WTC11 (cell line): ENCODE measurements at regions not wholly inside any gene's neighbourhood (a gene's known extent, or its start where the extent isn't known, plus 50 kb on each side); places are given as distances from the start of the nearest gene placed in this dataset.

ENCODE experiments used
- ATAC-seq: fragments of 200-7000 bp; cut with Tn5 transposase; 2 replicates; pipeline ENCODE4 v1.10.0; 2021; ENCODE audit warnings: mild to moderate bottlenecking, moderate library complexity
- CTCF ChIA-PET: fragments of 300-600 bp; sonication (Branson Sonifier 250); formaldehyde crosslinking; loops from one replicate; lab custom pipeline; 2021; ENCODE audit warnings: antibody characterized with exemption; lab: Charles Lee
- POLR2A ChIA-PET: fragments of 350-600 bp; sonication (Branson Sonifier 250); formaldehyde crosslinking; loops from one replicate; lab custom pipeline; 2021; ENCODE audit warnings: antibody characterized with exemption; lab: Charles Lee
- DNase-seq: peaks from one replicate; pipeline ENCODE4 v3.0.0; 2021; ENCODE audit warnings: low spot score
- H3K27ac Mint-ChIP-seq: 2 replicates; pipeline ENCODE4 v1.8.0; 2021; ENCODE audit warnings: mixed read lengths
- H3K27me3 Mint-ChIP-seq: 2 replicates; pipeline ENCODE4 v1.8.0; 2021; ENCODE audit warnings: low read depth, mild to moderate bottlenecking, moderate library complexity, mixed read lengths
- H3K36me3 Mint-ChIP-seq: 2 replicates; pipeline ENCODE4 v1.8.0; 2021; ENCODE audit warnings: mixed read lengths
- H3K4me1 Mint-ChIP-seq: 2 replicates; pipeline ENCODE4 v1.8.0; 2022; ENCODE audit warnings: mixed read lengths
- H3K4me3 Mint-ChIP-seq: 2 replicates; pipeline ENCODE4 v1.8.0; 2021; ENCODE audit warnings: mild to moderate bottlenecking, moderate library complexity, mixed read lengths
- H3K9me3 Mint-ChIP-seq: 2 replicates; pipeline ENCODE4 v1.8.0; 2021; ENCODE audit warnings: mixed read lengths
- ATF1 ChIP-seq: sonication (generic); formaldehyde crosslinking; IDR thresholded peaks from 2 replicates; pipeline ENCODE4 v1.8.1; 2023; ENCODE audit warnings: mild to moderate bottlenecking, moderate library complexity, missing genetic modification reagents
- ESRRA ChIP-seq: sonication (generic); formaldehyde crosslinking; IDR thresholded peaks from 2 replicates; pipeline ENCODE4 v1.8.1; 2022; ENCODE audit warnings: mild to moderate bottlenecking, missing genetic modification reagents, borderline replicate concordance
- FOXP1 ChIP-seq: sonication (generic); formaldehyde crosslinking; IDR thresholded peaks from 2 replicates; pipeline ENCODE4 v1.8.0; 2022; ENCODE audit warnings: missing genetic modification reagents, mild to moderate bottlenecking, moderate library complexity, borderline replicate concordance
- GABPB1 ChIP-seq: sonication (generic); formaldehyde crosslinking; IDR thresholded peaks from 2 replicates; pipeline ENCODE4 v1.8.1; 2023; ENCODE audit warnings: mild to moderate bottlenecking, missing genetic modification reagents
- NFATC4 ChIP-seq: fragments of 250-450 bp; sonication (Bioruptor Pico); IDR thresholded peaks from 2 replicates; pipeline ENCODE4 v1.9.0; 2021; ENCODE audit warnings: mild to moderate bottlenecking
- NR2C2 ChIP-seq: sonication (generic); formaldehyde crosslinking; IDR thresholded peaks from 2 replicates; pipeline ENCODE4 v1.8.0; 2022; ENCODE audit warnings: mild to moderate bottlenecking, missing genetic modification reagents
- SP1 ChIP-seq: sonication (generic); formaldehyde crosslinking; conservative IDR thresholded peaks from 2 replicates; pipeline ENCODE4 v1.8.1; 2022; ENCODE audit warnings: missing genetic modification reagents
- TEAD1 ChIP-seq: sonication (generic); formaldehyde crosslinking; IDR thresholded peaks from 2 replicates; pipeline ENCODE4 v1.8.0; 2022; ENCODE audit warnings: mild to moderate bottlenecking, missing genetic modification reagents
- TEAD4 ChIP-seq: sonication (generic); formaldehyde crosslinking; IDR thresholded peaks from 2 replicates; pipeline ENCODE4 v1.8.0; 2022; ENCODE audit warnings: mild to moderate bottlenecking, missing genetic modification reagents
- ZNF121 ChIP-seq: sonication (generic); formaldehyde crosslinking; IDR thresholded peaks from 2 replicates; pipeline ENCODE4 v1.8.0; 2023; ENCODE audit warnings: missing genetic modification reagents
- ZNF232 ChIP-seq: sonication (generic); formaldehyde crosslinking; IDR thresholded peaks from 2 replicates; pipeline ENCODE4 v1.8.0; 2022; ENCODE audit warnings: mild to moderate bottlenecking, missing genetic modification reagents
- TF ChIP-seq, protein P1 (sequence below): sonication (generic); formaldehyde crosslinking; IDR thresholded peaks from 2 replicates; pipeline ENCODE4 v1.8.0; 2022; ENCODE audit warnings: mild to moderate bottlenecking, missing genetic modification reagents
- TF ChIP-seq, protein P2 (sequence below): sonication (generic); formaldehyde crosslinking; IDR thresholded peaks from 2 replicates; pipeline ENCODE4 v1.8.1; 2023; ENCODE audit warnings: mild to moderate bottlenecking, missing genetic modification reagents
- TF ChIP-seq, protein P3 (sequence below): sonication (generic); formaldehyde crosslinking; IDR thresholded peaks from 2 replicates; pipeline ENCODE4 v1.8.0; 2022; ENCODE audit warnings: mild to moderate bottlenecking, missing genetic modification reagents
- TF ChIP-seq, protein P4 (sequence below): sonication (generic); formaldehyde crosslinking; IDR thresholded peaks from 2 replicates; pipeline ENCODE4 v1.8.1; 2022; ENCODE audit warnings: low read depth, mild to moderate bottlenecking, moderate library complexity, missing genetic modification reagents, borderline replicate concordance
- TF ChIP-seq, protein P5 (sequence below): sonication (generic); formaldehyde crosslinking; IDR thresholded peaks from 2 replicates; pipeline ENCODE4 v1.8.0; 2023; ENCODE audit warnings: missing genetic modification reagents
- TF ChIP-seq, protein P6 (sequence below): fragments of 250-450 bp; sonication (Bioruptor Pico); IDR thresholded peaks from 2 replicates; pipeline ENCODE4 v1.9.0; 2021; ENCODE audit warnings: mild to moderate bottlenecking
- TF ChIP-seq, protein P7 (sequence below): sonication (generic); formaldehyde crosslinking; IDR thresholded peaks from 2 replicates; pipeline ENCODE4 v1.8.0; 2023; ENCODE audit warnings: missing genetic modification reagents, mild to moderate bottlenecking, borderline replicate concordance

DNA sequence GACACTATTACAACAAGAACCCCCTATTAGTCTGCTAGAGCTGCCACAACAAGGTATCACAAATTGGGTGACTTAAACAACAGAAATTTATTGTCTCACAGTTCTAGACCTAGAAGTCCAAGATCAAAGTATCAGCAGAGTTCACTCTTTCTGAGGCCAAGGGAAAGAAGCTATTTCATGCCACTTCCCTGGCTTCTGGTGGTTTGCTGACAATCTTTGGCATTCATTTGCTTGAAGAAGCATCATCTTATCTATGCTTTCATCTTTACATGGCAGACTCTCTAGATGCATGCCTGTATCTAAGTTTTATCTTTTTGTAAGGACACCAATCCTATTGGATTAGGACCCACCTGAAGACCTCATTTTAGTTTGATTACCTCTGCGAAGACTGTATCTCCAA, 296.8 kb upstream of the MARCKS start:
- no peaks in the 10 kb centered on the region for H3K36me3 Mint-ChIP-seq
- H3K27me3 Mint-ChIP-seq, result peaks cover 2% of the 10 kb centered on the region; the same call in 1 of the 2 replicates
- peaks cover 47% of the 10 kb centered on the region for H3K4me1 Mint-ChIP-seq
- H3K4me3 Mint-ChIP-seq, result no peak overlapping the region
- DNase-seq (no peak), ATAC-seq (no peak)
- H3K9me3 Mint-ChIP-seq, result no peaks in the 10 kb centered on the region
- H3K27ac Mint-ChIP-seq, result no peak overlapping the region
- TF ChIP-seq, protein P1, sequence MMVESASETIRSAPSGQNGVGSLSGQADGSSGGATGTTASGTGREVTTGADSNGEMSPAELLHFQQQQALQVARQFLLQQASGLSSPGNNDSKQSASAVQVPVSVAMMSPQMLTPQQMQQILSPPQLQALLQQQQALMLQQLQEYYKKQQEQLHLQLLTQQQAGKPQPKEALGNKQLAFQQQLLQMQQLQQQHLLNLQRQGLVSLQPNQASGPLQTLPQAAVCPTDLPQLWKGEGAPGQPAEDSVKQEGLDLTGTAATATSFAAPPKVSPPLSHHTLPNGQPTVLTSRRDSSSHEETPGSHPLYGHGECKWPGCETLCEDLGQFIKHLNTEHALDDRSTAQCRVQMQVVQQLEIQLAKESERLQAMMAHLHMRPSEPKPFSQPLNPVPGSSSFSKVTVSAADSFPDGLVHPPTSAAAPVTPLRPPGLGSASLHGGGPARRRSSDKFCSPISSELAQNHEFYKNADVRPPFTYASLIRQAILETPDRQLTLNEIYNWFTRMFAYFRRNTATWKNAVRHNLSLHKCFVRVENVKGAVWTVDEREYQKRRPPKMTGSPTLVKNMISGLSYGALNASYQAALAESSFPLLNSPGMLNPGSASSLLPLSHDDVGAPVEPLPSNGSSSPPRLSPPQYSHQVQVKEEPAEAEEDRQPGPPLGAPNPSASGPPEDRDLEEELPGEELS (CRISPR knock-in tag), result no peak
- TF ChIP-seq TEAD1 (no peak), GABPB1 (CRISPR knock-in tag) (no peak)
- ChIA-PET CTCF (no interaction called here), POLR2A (no interaction called here)

DNA sequence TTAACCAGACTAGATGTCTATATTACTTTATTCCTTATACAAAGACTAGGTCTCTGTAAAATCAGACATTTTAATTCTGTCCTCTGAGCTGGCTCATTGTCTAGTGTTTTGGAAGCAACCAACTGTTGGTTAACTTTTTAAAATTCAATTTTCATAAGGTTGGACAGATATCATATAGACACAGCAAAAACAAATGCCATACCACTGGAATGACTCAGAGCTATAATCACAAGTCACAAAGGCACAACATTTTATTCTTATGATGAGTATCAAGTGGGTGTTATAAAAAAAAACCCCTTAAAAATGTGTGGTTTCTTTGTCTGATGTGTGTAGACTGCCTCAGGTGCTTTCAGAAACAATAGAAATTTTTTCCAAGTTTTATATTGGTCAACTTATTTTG, 296.2 kb upstream of the MARCKS start:
- no peaks in the 10 kb centered on the region for H3K9me3 Mint-ChIP-seq
- DNase-seq, result no peak
- CTCF ChIA-PET, result no interaction called here
- H3K36me3 Mint-ChIP-seq, result no peaks in the 10 kb centered on the region
- ATAC-seq, result no peak
- H3K27me3 Mint-ChIP-seq, result peaks cover 8% of the 10 kb centered on the region
- no peak for TF ChIP-seq TEAD1
- TF ChIP-seq SP1 (CRISPR knock-in tag), result no peak
- TF ChIP-seq ZNF121 (CRISPR knock-in tag), result no peak
- TF ChIP-seq ESRRA (CRISPR knock-in tag), result no peak
- no peak for TF ChIP-seq ATF1 (CRISPR knock-in tag)
- no peak for TF ChIP-seq NR2C2 (CRISPR knock-in tag)
- TF ChIP-seq FOXP1 (CRISPR knock-in tag), result no peak
- no peak for TF ChIP-seq NFATC4 (CRISPR knock-in tag)
- POLR2A ChIA-PET, result no interaction called here
- peaks cover 52% of the 10 kb centered on the region for H3K4me1 Mint-ChIP-seq
- no peak overlapping the region for H3K27ac Mint-ChIP-seq
- H3K4me3 Mint-ChIP-seq, result no peak overlapping the region

DNA sequence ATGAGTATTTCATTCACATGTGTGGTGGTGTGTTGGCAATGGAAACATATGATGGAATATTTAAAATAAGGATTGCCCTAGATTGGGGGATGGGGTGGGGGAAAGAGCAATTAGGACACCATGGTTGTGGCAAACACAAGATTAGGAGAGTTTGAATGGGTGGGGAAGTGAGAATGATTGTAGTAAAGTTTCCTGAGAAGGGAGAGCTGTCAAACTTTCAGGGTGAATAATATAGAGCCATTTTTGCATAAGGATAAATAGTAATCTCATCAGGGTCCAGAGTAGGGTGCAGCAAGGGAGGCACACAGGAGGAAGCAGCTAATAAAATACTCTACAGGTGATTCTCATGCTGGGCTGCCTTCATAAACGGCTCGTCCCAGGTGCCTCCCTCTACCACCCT, 294.9 kb upstream of the MARCKS start:
- Mint-ChIP-seq H3K27me3 (peaks cover 12% of the 10 kb centered on the region), H3K27ac (no peak overlapping the region), H3K9me3 (no peaks in the 10 kb centered on the region), H3K4me3 (no peak overlapping the region), H3K4me1 (peaks cover 59% of the 10 kb centered on the region), H3K36me3 (no peaks in the 10 kb centered on the region)
- ATAC-seq, result no peak
- TF ChIP-seq, protein P2, sequence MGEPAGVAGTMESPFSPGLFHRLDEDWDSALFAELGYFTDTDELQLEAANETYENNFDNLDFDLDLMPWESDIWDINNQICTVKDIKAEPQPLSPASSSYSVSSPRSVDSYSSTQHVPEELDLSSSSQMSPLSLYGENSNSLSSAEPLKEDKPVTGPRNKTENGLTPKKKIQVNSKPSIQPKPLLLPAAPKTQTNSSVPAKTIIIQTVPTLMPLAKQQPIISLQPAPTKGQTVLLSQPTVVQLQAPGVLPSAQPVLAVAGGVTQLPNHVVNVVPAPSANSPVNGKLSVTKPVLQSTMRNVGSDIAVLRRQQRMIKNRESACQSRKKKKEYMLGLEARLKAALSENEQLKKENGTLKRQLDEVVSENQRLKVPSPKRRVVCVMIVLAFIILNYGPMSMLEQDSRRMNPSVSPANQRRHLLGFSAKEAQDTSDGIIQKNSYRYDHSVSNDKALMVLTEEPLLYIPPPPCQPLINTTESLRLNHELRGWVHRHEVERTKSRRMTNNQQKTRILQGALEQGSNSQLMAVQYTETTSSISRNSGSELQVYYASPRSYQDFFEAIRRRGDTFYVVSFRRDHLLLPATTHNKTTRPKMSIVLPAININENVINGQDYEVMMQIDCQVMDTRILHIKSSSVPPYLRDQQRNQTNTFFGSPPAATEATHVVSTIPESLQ (CRISPR knock-in tag), result no peak
- no peak for TF ChIP-seq ZNF232 (CRISPR knock-in tag)
- TF ChIP-seq, protein P3, sequence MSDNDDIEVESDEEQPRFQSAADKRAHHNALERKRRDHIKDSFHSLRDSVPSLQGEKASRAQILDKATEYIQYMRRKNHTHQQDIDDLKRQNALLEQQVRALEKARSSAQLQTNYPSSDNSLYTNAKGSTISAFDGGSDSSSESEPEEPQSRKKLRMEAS (CRISPR knock-in tag), result no peak
- no peak for TF ChIP-seq TEAD4 (CRISPR knock-in tag)
- TF ChIP-seq, protein P4, sequence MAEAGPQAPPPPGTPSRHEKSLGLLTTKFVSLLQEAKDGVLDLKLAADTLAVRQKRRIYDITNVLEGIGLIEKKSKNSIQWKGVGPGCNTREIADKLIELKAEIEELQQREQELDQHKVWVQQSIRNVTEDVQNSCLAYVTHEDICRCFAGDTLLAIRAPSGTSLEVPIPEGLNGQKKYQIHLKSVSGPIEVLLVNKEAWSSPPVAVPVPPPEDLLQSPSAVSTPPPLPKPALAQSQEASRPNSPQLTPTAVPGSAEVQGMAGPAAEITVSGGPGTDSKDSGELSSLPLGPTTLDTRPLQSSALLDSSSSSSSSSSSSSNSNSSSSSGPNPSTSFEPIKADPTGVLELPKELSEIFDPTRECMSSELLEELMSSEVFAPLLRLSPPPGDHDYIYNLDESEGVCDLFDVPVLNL (CRISPR knock-in tag), result no peak
- TF ChIP-seq, protein P5, sequence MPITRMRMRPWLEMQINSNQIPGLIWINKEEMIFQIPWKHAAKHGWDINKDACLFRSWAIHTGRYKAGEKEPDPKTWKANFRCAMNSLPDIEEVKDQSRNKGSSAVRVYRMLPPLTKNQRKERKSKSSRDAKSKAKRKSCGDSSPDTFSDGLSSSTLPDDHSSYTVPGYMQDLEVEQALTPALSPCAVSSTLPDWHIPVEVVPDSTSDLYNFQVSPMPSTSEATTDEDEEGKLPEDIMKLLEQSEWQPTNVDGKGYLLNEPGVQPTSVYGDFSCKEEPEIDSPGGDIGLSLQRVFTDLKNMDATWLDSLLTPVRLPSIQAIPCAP (CRISPR knock-in tag), result no peak
- TF ChIP-seq, protein P6, sequence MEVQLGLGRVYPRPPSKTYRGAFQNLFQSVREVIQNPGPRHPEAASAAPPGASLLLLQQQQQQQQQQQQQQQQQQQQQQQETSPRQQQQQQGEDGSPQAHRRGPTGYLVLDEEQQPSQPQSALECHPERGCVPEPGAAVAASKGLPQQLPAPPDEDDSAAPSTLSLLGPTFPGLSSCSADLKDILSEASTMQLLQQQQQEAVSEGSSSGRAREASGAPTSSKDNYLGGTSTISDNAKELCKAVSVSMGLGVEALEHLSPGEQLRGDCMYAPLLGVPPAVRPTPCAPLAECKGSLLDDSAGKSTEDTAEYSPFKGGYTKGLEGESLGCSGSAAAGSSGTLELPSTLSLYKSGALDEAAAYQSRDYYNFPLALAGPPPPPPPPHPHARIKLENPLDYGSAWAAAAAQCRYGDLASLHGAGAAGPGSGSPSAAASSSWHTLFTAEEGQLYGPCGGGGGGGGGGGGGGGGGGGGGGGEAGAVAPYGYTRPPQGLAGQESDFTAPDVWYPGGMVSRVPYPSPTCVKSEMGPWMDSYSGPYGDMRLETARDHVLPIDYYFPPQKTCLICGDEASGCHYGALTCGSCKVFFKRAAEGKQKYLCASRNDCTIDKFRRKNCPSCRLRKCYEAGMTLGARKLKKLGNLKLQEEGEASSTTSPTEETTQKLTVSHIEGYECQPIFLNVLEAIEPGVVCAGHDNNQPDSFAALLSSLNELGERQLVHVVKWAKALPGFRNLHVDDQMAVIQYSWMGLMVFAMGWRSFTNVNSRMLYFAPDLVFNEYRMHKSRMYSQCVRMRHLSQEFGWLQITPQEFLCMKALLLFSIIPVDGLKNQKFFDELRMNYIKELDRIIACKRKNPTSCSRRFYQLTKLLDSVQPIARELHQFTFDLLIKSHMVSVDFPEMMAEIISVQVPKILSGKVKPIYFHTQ (CRISPR knock-in tag), result no peak
- TF ChIP-seq, protein P7, sequence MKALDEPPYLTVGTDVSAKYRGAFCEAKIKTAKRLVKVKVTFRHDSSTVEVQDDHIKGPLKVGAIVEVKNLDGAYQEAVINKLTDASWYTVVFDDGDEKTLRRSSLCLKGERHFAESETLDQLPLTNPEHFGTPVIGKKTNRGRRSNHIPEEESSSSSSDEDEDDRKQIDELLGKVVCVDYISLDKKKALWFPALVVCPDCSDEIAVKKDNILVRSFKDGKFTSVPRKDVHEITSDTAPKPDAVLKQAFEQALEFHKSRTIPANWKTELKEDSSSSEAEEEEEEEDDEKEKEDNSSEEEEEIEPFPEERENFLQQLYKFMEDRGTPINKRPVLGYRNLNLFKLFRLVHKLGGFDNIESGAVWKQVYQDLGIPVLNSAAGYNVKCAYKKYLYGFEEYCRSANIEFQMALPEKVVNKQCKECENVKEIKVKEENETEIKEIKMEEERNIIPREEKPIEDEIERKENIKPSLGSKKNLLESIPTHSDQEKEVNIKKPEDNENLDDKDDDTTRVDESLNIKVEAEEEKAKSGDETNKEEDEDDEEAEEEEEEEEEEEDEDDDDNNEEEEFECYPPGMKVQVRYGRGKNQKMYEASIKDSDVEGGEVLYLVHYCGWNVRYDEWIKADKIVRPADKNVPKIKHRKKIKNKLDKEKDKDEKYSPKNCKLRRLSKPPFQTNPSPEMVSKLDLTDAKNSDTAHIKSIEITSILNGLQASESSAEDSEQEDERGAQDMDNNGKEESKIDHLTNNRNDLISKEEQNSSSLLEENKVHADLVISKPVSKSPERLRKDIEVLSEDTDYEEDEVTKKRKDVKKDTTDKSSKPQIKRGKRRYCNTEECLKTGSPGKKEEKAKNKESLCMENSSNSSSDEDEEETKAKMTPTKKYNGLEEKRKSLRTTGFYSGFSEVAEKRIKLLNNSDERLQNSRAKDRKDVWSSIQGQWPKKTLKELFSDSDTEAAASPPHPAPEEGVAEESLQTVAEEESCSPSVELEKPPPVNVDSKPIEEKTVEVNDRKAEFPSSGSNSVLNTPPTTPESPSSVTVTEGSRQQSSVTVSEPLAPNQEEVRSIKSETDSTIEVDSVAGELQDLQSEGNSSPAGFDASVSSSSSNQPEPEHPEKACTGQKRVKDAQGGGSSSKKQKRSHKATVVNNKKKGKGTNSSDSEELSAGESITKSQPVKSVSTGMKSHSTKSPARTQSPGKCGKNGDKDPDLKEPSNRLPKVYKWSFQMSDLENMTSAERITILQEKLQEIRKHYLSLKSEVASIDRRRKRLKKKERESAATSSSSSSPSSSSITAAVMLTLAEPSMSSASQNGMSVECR (CRISPR knock-in tag), result no peak
- ChIA-PET POLR2A (interaction anchor here (0.5 kb wide), 1 partner anchor 68 kb away, joined by 3 read pairs; no protein-coding TSS in a partner anchor), CTCF (interaction anchor here (1.0 to 1.5 kb wide), 2 partner anchors 24 to 296 kb away, joined by 3 read pairs; no protein-coding TSS in a partner anchor)
- DNase-seq, result no peak
